Stimulated activated CD8-positive, alpha-beta memory T cell treated with anti-CD3 and anti-CD28 coated beads, Interleukin-4, amount 100 ng/mL, for 24 hours (primary cell): ENCODE measurements at regions not wholly inside any gene's neighbourhood (a gene's known extent, or its start where the extent isn't known, plus 50 kb on each side); places are given as distances from the start of the nearest gene placed in this dataset.
"Not testable (repeated sequence)": the region's sequence is repeated elsewhere in the genome, so short reads cannot be mapped to it uniquely, and the experiment has no call there.

Experiments
- DNase-seq: peaks from one replicate; pipeline ENCODE4 v3.0.0-alpha.2; 2020; ENCODE audit warnings: low read depth

DNA sequence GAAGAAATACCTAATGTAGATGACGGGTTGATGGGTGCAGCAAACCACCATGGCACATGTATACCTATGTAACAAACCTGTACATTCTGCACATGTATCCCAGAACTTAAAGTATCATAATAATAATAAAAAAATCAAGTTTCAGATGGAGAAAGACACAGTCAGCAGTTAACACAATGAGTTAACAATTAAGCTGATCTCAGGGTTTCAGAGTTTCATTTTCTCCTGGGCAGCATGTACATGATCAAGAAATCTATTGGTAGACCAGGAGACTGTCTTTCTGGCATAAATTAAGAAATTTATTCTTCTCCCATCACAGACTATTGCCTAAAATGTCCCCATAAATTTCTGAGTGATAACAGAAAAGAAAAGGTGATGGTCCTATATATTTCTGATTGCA lies 155.3 kb downstream of the RAD51AP2 start:
- DNase-seq, result no peak

DNA sequence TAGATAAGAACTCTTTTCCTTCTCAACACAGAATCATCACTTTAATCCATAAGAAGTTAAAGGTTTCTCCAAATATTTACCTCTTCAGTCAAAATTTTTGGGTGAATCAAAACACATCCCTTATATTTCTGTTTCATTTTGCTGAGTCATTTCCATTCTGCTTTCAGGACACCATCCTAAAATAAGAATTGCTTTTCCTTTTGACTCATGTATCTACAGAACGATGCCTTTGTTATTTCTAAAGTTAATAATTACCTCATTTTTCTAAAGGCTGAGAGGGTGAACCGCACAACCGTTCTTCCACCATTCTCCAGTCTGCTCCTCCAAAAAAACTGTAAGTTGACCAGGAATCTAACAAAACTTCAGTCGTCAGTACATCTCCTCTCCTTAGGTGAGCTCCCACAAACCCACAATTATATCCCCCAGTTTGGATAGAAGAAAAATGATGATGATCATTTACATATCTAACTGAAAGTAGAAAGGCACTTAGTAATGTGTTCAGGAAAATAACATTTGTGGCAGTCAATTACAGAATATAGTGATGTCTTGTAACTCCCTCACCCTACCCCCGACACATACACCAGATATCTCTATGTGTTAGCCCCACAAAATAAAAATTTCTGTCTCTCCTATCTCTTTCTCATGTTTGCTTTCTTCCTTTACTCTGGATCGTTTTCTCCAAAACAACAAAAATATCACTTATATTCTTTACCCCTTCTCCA lies 162.5 kb downstream of the RAD51AP2 start:
- no peak for DNase-seq

GRCh38 chr2:17353263-17353662 lies 165.0 kb downstream of the RAD51AP2 start:
- DNase-seq, result no peak

- not testable (repeated sequence) for DNase-seq
Observed at GRCh38 chr2:17342692-17343091, 175.5 kb downstream of the RAD51AP2 start.

- DNase-seq, result no peak
Observed at GRCh38 chr2:17337507-17337906, 180.7 kb downstream of the RAD51AP2 start.

GRCh38 chr2:17336458-17336857 lies 181.8 kb downstream of the RAD51AP2 start:
- DNase-seq, result no peak

GRCh38 chr2:17334300-17334699 lies 183.9 kb downstream of the RAD51AP2 start:
- no peak for DNase-seq

DNA sequence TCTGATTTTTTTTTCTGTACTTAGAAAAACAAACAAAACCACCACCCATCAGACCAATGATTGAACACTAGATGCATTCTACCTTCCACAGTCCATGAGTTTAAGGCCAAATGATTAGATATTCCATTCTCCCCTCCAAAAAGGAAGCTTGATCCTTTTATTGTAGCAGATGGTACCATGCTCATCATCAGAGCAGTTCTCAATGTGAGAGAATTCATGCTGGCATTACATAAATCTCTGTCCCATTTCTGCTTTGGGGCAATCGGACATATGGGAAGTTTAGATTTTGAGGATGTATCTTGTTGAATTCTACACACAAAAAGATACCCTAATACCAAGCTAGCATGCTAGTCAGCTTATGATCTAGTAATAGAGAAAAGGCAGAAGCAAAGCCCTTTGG lies 186.6 kb downstream of the RAD51AP2 start:
- no peak for DNase-seq

GRCh38 chr2:17328161-17328560 lies 190.1 kb downstream of the RAD51AP2 start:
- no peak for DNase-seq

DNA sequence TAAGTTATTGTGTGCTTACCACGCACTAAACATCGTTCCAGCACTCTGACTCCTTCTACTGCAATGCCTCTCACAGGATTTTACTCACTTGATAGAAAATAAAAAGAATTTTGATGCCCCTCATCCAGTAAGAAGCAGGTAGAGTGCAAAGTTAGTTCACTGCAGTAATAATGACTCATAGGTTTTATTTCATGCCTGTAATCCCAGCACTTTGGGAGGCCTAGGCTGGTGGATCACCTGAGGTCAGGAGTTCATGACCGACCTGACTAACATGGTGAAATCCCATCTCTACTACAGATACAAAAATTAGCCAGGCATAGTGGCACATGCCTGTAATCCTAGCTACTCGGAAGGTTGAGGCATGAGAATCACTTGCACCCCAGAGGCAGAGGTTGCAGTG lies 190.6 kb downstream of the RAD51AP2 start:
- no peak for DNase-seq

DNA sequence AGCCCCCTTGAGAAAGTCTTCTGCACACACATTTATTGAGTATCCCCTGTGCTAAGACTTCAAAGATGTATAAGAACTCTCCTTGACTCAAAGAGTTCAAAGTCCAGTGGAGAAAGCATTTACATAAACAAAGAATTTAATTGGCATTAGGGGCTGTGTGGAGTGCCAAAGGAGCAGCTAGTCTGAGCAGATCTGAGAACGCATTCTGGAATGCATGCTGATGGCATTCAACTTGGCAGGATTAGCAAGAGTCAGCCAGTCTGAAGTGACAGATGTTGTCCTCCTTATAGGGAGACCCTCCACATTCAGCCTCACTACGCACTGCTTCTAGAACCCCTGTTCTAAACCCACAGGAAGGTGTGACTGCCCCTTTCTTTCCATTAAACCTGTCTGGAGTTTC lies 191.5 kb downstream of the RAD51AP2 start:
- DNase-seq, result no peak

DNA sequence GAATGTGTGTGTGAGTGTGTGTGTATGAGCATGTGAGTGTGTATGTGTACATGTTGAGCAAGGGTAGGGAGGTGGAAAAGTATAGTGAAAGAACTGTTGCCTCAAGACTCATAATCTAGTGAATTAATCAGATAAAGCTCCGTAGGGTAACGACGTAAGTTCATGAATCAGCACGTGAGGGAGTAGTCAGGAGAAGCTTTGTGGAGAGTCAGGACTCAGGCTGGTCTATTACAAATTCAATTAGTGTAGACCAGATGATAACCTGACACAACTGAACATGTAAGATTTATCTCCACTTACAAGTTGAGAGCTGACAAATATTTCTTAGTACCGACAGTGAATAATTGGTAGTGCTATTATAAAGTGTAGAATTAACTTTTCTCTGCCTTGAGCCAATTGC lies 194.5 kb downstream of the RAD51AP2 start:
- DNase-seq, result no peak

DNA sequence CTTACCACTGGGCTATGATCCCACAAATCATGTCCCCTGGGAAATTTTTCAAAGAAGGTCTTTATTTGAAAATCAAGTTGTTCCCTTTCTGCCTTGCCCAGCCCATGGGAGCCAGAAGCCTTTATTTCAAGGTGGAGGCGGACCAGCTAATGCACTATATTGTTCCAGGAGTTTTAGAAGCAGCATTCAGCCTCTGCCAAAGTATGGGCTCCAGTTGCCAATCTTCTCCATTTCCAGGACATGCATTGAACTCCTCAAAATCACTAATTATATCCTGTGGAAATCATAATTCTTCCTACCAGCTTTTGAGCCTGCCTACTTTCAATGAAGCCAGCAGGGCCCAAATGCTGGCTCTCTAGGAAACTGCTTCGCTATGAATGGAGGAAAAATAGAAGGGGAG lies 195.8 kb downstream of the RAD51AP2 start:
- no peak for DNase-seq

GRCh38 chr2:17319090-17319489 lies 199.2 kb downstream of the RAD51AP2 start:
- no peak for DNase-seq

- DNase-seq, result no peak
Observed at GRCh38 chr2:17318013-17318412, 200.2 kb downstream of the RAD51AP2 start.

DNA sequence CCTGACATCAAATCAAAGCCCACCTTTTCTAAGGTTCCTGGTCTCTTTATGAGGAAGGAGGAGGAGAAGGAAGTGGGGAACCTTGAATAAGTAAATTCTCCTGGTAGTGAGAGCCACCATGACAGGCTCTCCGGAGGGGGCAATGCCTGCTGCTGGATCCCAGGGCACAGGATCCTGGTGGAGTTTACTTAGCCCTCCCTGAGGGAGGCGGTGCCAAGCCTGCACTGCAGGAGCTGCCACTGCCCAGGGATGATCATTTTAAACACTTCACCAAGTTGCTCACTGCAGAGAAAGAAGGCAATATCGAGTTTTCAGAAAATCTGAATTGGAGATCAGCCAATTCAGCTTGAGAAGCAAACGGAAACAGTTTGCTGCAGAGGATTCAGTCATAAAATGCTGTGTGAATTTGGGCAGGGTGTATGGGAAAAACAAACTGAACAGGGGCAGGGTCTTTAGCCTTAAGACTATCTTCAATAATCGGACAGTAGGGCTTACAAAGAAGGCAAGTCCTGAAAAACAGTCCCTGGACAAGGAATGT lies 200.7 kb downstream of the RAD51AP2 start:
- DNase-seq, result no peak

DNA sequence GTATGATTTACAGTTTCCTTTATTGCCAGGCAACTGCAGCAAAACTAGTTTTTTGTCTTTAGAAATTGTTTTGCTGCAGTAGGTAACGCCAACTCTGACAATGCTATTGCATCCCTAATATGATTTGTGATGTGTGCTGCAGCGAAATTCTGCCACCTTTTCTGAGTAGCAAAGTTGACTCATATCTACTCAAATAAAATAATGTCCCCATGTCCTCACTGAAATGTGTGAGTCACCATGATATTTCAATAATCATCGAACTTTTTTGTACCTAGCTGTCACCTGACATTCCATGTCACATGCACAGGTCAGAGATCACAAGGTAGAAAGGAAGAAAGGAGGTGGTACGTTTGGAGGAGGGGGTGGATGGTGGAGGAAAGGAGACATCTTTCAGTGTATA lies 205.0 kb downstream of the RAD51AP2 start:
- no peak for DNase-seq

DNA sequence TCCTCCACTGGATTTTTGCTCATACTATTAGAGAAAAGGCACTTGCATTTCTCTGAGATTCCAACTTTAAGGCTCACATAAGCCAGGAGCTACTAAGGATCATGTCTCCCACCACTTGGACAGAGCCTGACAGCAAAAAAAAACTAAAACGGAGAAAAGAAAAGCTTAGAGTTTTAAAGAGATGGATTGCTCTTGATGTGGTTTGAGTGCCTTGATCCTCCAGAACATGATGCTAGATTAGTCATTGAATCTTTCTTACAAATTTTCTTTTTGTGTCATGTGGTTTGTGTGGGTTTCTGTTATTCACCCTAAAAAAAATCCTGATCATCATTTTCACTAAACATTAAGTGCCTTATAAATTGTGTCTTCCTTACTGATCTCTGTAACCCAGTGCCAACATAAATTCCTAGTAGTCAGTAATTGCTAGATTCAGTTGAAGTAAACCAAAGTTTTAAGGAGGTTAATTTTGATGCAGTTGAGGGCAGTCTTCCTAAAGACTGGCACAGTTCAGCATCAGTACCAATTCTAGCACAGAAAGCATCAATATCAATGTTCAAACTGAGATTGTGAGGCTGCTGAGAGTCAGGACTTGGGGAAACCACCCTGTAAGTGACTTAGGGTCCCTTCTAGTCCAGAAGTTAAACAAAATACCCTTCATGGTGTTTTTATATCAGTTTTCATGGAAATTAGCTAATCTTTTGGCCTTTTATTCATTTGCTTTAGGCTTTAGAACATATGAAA lies 206.3 kb downstream of the RAD51AP2 start:
- no peak for DNase-seq

- DNase-seq, result no peak
Observed at GRCh38 chr2:17311106-17311619, 207.1 kb downstream of the RAD51AP2 start.

- no peak for DNase-seq
Observed at GRCh38 chr2:17309741-17310339, 208.4 kb downstream of the RAD51AP2 start.

DNA sequence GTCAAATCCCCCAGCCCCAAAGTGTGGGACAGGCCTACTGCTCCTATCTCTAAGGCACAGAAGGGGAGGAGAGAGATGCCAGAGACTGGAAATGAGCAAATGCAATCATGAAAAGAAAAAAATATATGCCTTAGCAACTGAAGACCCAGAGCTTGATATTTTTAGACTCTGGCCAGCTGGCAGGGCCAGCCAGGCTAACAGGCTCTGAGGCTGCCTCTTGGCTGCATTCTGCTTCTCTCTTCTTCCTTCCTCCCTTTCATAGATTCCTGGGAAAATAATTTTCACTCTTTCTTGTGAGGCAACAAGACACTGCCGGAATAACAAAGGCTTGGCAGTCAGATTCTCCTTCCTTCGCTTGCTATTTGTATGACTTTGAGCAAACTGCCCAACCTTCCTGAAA lies 209.1 kb downstream of the RAD51AP2 start:
- DNase-seq, result no peak

DNA sequence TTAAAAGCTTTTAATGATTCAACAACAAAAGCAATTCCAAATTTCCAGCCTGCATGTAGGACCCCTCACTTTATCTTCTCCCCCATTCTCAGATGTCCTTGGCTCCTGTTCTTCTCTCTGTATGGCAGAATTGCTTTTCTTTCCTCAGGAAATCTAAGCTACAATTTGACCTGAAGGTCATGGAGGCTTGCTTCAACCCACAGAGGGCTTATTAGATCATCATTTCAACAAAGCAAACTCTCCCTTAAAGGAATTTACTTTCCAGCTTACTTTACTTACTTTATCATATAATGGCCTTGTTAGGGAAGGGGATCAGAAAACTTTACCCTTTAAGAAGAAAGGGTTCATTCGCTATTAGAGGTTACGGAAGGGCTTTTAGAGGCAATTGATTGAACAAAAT lies 211.5 kb downstream of the RAD51AP2 start:
- DNase-seq, result no peak

- DNase-seq, result no peak
Observed at GRCh38 chr2:17306219-17306618, 212.0 kb downstream of the RAD51AP2 start.
